HG03175 (cell line): ENCODE measurements at regions not wholly inside any gene's neighbourhood (a gene's known extent, or its start where the extent isn't known, plus 50 kb on each side); places are given as distances from the start of the nearest gene placed in this dataset.

ENCODE experiments used
- ATAC-seq: cut with Tn5 transposase; IDR thresholded peaks from one replicate; pipeline ENCODE4 v1.9.1; 2021; ENCODE audit warnings: mild to moderate bottlenecking, moderate library complexity; ENCODE audit not compliant: unreplicated experiment

- ATAC-seq = no peak
These were observed 178.7 kb downstream of the EN1 start for GRCh38 chr2:118668431-118669424.

- no peak for ATAC-seq
These were observed 179.5 kb downstream of the EN1 start for GRCh38 chr2:118667964-118668363.

GRCh38 chr2:118667348-118667747 lies 180.1 kb downstream of the EN1 start:
- no peak for ATAC-seq

DNA sequence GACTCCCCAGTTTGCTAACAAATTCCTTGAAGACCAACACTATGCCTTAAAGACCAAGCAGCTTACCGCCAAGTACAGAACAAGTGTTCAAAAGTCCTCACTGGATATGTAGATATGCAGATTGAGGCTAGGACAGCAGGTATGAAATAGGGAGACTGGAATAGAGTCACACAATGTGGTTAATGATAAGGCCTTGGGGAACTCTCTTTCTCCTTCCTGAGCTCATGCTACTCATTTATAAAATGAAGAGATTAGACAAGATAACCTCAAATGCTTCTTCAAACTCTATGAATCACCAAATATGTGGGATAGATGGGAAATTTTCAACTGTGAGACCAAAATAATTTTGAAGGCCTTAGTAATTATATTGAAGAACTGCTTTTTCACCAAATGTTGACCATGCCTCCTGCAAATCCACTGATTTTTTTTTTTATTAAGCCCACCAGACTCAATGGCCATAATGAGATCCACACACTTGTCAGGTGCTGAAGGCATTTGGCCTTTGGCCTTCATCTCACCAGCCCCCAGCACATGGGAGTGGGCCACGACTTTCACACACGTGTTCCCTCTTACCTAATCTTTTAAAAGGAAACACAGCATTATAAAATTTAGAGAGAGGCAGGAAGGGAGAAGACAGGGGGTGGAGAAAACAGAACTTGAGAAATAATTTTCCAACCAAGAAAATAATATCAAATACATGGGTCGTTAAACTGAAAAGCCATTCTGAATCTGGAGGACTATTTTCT lies 181.5 kb downstream of the EN1 start:
- ATAC-seq = no peak

DNA sequence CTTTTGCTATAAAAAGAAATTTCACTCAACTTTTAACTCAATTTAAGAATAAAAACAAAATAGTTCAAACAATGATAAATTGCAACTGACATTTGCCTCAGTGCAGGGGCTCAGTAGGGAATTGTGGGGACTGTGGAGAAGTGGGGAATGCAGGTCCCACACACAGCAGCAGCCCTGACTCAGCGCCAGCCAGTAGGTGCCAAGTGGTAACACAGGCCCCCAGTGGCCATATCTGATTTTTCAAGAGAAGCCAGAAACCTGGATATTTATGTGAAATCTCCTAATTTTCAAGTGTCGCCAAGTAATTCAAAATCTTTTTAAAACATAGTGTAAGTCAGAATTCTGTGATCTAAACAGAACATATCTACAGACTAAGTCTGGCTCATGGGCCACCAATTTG lies 186.3 kb downstream of the EN1 start:
- ATAC-seq = no peak

GRCh38 chr2:118658596-118659198 lies 188.8 kb downstream of the EN1 start:
- no peak for ATAC-seq

DNA sequence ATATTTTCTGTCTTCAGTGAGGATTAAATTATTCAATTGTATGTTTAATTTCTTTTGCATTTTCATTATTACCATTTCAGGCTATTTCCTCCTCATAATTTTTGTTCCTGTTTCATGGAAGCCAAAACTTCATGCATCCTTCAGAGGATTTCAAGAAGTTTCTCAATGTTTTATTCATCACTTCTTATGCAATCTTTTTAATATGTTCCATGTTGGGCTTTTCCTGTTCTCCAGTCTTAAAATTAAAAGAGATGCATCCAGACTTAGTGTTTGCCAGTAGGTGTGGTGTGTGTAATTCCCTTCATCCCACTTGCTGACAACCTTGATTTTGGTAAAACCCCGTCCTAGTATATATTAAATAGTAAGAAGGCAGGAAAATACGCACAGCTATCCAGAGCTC lies 190.0 kb downstream of the EN1 start:
- ATAC-seq = no peak

DNA sequence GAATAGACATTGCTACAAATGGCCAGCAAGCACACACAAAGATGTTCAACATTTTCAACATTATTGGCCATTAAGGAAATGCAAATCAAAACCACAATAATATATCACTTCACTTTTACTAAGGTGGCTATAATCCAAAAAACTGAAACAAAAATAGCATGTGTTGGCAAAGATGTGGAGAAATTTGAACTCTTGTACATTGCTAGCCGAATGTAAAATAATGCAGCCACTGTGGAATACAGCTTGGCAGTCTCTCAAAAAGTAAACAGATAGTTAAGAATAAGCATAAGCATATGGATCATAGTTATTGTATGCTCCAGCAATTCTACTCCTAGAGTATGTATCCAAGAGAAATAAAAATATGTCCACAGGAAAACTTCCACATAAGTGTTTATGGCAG lies 192.5 kb downstream of the EN1 start:
- ATAC-seq = no peak

DNA sequence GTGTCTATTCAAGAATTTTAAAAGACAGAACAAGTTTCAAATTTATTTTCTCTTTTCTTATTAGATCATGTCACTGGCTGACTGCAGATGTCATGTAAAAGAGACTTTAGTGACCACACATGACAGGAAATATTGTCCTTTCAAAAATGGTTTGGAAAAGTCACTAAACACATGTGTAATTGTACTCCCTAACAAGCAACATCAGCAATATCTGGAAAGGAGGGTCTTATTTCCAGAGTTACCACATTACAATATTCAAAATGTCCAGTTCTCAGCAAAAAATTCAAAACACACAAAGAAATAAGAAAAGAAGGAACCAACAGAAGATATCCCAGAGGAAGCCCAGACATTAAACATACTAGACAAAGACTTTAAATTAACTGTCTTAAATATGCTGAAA lies 197.1 kb downstream of the EN1 start:
- ATAC-seq = no peak

GRCh38 chr2:118645876-118646275 lies 201.6 kb downstream of the EN1 start:
- no peak for ATAC-seq

- ATAC-seq = no peak
These were observed 203.3 kb downstream of the EN1 start for GRCh38 chr2:118644190-118644589.

GRCh38 chr2:118643294-118643693 lies 204.2 kb downstream of the EN1 start:
- ATAC-seq = no peak

DNA sequence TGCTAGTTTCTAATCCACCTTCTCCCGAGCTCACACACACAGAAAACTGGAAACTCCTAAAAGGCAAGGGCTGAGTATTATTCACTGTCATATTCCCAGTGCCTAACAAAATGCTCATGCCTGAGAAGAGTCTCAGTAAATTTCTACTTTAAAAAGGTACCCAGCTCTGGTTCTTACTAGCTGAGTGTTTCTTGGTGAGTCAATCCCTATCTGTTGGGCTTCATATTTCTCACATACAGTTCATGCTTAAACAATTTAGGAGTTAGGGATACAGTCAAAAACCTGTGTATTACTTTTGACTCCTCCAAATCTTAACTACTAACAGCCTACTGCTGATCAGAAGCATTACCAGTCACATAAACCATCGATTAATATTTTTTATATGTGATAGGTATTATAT lies 204.9 kb downstream of the EN1 start:
- ATAC-seq = no peak

DNA sequence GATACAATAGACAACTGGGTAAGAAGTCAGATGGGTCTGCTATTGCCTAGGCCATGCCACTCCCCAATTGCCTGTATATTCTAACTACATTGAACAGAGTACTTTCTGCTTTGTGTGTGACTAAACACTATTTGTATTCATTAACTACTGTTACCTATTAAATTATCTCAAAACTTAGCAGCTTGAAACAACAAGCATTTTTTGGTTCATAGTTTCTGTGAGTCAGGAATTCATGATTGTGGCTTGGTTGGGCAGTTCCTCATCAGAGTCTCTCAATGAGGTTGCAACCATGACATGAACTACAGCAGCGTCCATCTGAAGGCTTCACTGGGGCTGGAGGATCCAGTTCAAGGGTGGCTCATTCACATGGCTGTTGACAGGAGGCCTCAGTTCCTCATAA lies 205.7 kb downstream of the EN1 start:
- no peak for ATAC-seq

DNA sequence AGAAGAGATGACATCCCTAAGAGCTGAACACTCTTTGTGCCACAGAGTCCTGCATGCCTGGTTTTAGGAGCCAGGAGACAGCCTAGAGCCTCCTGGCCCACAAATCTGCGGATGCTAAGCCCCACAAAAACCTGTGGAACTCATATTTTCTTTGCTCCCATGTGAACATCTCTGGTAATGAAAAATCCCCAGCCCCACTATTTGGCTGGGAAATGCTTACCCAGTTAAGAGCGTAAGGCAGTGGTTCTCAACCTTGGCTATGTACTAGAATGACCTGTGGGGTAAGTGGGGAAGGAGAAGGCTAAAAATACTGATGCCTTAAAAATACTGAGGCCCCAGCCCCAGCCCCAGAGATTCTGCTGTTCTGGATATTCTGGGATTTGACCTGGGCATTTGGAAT lies 208.1 kb downstream of the EN1 start:
- no peak for ATAC-seq

DNA sequence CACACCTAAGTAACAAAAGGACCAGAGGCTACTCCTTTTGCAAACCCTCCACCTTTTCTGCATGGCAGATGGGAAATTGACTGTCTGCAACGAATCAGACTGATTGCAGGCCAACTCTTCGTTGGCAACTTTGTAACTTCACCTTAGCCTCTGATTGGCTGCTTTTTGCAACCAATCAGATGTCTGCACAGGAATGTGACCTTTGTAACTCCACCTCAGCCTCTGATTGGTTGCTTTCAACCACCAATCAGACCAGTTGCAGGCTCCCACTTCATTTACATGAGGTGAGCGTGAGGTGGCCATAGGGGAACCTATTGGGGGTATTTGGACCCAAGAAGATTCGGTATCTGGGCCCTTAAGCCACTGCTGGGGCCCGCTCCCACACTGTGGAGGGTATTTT lies 209.0 kb downstream of the EN1 start:
- no peak for ATAC-seq

DNA sequence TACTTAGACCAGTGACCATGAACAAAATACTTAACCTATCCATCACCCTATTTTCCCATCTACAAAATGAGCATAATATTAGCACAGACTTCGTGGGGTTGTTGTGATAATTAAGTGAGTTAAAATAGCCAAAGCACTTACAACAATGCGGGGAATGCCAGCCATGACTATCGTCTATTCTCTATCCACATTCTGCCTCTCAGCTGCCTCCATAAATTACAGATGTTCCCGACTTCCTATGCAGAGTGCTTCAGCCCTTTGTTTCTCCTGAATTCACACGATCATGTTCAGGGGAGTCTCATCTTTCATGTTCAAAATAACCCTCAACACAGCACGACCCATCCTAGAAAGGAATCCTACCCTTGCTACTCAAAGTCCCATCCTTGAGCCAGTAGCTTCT lies 211.6 kb downstream of the EN1 start:
- no peak for ATAC-seq

DNA sequence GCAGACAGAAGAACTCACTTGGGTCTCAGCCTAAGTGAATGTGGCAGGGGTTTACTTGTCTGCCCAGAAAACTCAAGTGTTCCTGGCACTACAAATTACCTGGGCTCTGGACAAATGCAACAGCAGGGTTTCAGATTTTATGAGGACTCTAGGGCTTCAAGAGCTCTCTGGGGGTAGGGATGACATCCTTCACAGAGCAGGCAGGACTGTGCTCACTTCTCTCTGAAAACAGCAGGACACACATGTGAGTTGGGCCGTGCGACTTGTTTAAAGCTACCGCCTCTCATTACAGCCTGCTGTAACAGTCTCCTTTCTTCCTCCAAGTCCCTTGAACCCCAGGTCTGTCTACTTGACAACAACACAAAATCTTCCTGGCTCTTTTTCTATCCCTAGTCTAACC lies 212.6 kb downstream of the EN1 start:
- no peak for ATAC-seq

GRCh38 chr2:118633371-118634018 lies 214.0 kb downstream of the EN1 start:
- no peak for ATAC-seq

- ATAC-seq = no peak
These were observed 214.5 kb downstream of the EN1 start for GRCh38 chr2:118632921-118633320.

DNA sequence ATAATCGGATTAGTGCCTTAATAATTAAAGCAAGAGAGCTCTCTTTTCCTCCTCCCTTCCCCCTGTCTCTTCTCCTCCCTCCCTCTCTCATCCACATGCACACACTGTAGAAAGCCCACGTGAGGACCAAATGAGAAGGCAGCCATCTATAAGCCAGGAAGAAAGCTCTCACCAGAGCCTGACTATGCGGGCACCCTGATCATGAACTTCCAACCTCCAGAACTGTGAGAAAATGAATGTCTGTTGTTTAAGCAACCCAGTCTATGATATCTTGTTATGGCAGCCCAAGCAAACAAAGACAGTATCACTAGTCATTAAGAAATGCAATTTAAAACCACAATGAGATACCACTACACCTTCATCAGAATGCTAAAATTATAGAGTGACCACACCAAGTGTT lies 220.3 kb downstream of the EN1 start:
- ATAC-seq = no peak
